ENCODE measurements at regions not wholly inside any gene's neighbourhood (a gene's known extent, or its start where the extent isn't known, plus 50 kb on each side); places are given as distances from the start of the nearest gene placed in this dataset.

GRCh38 chr11:45553383-45553936 lies 112.0 kb downstream of the CHST1 start:
- H3K4me3 Mint-ChIP-seq, result no peak overlapping the region
- H3K27ac Mint-ChIP-seq, result no peak overlapping the region
- TF ChIP-seq CTCF (IDR thresholded peaks at IDR 0.05; ENCODE audit: unreplicated experiment in 3 of 3), result no peak
- H3K9me3 Mint-ChIP-seq, result peaks cover 11% of the 10 kb centered on the region
- peaks cover 29% of the 10 kb centered on the region for H3K27me3 Mint-ChIP-seq (ENCODE audit: low read depth)
- peaks cover 5% of the 10 kb centered on the region for H3K4me1 Mint-ChIP-seq
- no peaks in the 10 kb centered on the region for H3K36me3 Mint-ChIP-seq (ENCODE audit: low read depth)

- no peaks in the 10 kb centered on the region for H3K9me3 Mint-ChIP-seq
- H3K4me3 Mint-ChIP-seq, result no peak overlapping the region
- no peak for TF ChIP-seq CTCF (IDR thresholded peaks at IDR 0.05; ENCODE audit: unreplicated experiment in 3 of 3)
- no peaks in the 10 kb centered on the region for H3K36me3 Mint-ChIP-seq (ENCODE audit: low read depth)
- peaks cover 5% of the 10 kb centered on the region for H3K4me1 Mint-ChIP-seq
- peaks cover 28% of the 10 kb centered on the region for H3K27me3 Mint-ChIP-seq (ENCODE audit: low read depth)
- H3K27ac Mint-ChIP-seq, result no peak overlapping the region
These were observed 114.2 kb downstream of the CHST1 start for GRCh38 chr11:45551191-45551713.

- Mint-ChIP-seq H3K4me1 (peaks cover 5% of the 10 kb centered on the region), H3K36me3 (ENCODE audit: low read depth) (no peaks in the 10 kb centered on the region), H3K4me3 (no peak overlapping the region), H3K9me3 (no peaks in the 10 kb centered on the region), H3K27ac (no peak overlapping the region), H3K27me3 (ENCODE audit: low read depth) (peaks cover 32% of the 10 kb centered on the region)
- no peak for TF ChIP-seq CTCF (IDR thresholded peaks at IDR 0.05; ENCODE audit: unreplicated experiment in 3 of 3)
These were observed 116.2 kb downstream of the CHST1 start for GRCh38 chr11:45549257-45549656.

- H3K27ac Mint-ChIP-seq, result no peak overlapping the region
- peaks cover 40% of the 10 kb centered on the region for H3K27me3 Mint-ChIP-seq (ENCODE audit: low read depth)
- no peak for TF ChIP-seq CTCF (IDR thresholded peaks at IDR 0.05; ENCODE audit: unreplicated experiment in 3 of 3)
- no peak overlapping the region for H3K4me3 Mint-ChIP-seq
- no peaks in the 10 kb centered on the region for H3K9me3 Mint-ChIP-seq
- peaks cover 3% of the 10 kb centered on the region for H3K4me1 Mint-ChIP-seq
- H3K36me3 Mint-ChIP-seq (ENCODE audit: low read depth), result no peaks in the 10 kb centered on the region
These were observed 119.1 kb downstream of the CHST1 start for GRCh38 chr11:45546366-45546765.

- Mint-ChIP-seq H3K4me1 (no peaks in the 10 kb centered on the region), H3K4me3 (no peak overlapping the region), H3K9me3 (no peaks in the 10 kb centered on the region), H3K36me3 (ENCODE audit: low read depth) (no peaks in the 10 kb centered on the region), H3K27me3 (ENCODE audit: low read depth) (peaks cover 40% of the 10 kb centered on the region), H3K27ac (no peak overlapping the region)
- no peak for TF ChIP-seq CTCF (IDR thresholded peaks at IDR 0.05; ENCODE audit: unreplicated experiment in 3 of 3)
These were observed 120.6 kb downstream of the CHST1 start for GRCh38 chr11:45544826-45545225.

GRCh38 chr11:45543808-45544422 lies 121.5 kb downstream of the CHST1 start:
- Mint-ChIP-seq H3K27me3 (ENCODE audit: low read depth) (peaks cover 38% of the 10 kb centered on the region), H3K4me3 (no peak overlapping the region), H3K36me3 (ENCODE audit: low read depth) (no peaks in the 10 kb centered on the region), H3K27ac (no peak overlapping the region), H3K4me1 (no peaks in the 10 kb centered on the region), H3K9me3 (no peaks in the 10 kb centered on the region)
- no peak for TF ChIP-seq CTCF (IDR thresholded peaks at IDR 0.05; ENCODE audit: unreplicated experiment in 3 of 3)
